Fibroblast of skin of abdomen (primary cell): ENCODE measurements at regions not wholly inside any gene's neighbourhood (a gene's known extent, or its start where the extent isn't known, plus 50 kb on each side); places are given as distances from the start of the nearest gene placed in this dataset.

Experiments used
- DNase-seq: peaks from one replicate; pipeline ENCODE4 v3.0.0-alpha.2; 2013

- DNase-seq: peak; percentile 56
These were observed 51.2 kb upstream of the C1QTNF7 start for GRCh38 chr4:15376594-15376993.
